ENCODE measurements at regions not wholly inside any gene's neighbourhood (a gene's known extent, or its start where the extent isn't known, plus 50 kb on each side); places are given as distances from the start of the nearest gene placed in this dataset.

GRCh38 chrX:10819973-10820372 is 199.6 kb upstream of the MID1 start:
- Mint-ChIP-seq H3K9me3 (ENCODE audit: unreplicated experiment) (no peaks in the 10 kb centered on the region), H3K4me3 (ENCODE audit: unreplicated experiment) (no peak overlapping the region)

GRCh38 chrX:10821293-10821692 is 200.9 kb upstream of the MID1 start:
- Mint-ChIP-seq H3K36me3 (ENCODE audit: low read depth, unreplicated experiment) (no peaks in the 10 kb centered on the region), H3K4me1 (ENCODE audit: low read depth, unreplicated experiment) (no peaks in the 10 kb centered on the region)
- no peak for DNase-seq (ENCODE audit: low read depth)

More at GRCh38 chrX:10819973-10820372, 199.6 kb upstream of the MID1 start:
- no peaks in the 10 kb centered on the region for H3K9me3 ChIP-seq (ENCODE audit: insufficient read depth, low read depth, low read length)
- FAIRE-seq (no peak), DNase-seq (ENCODE audit: low read depth) (no peak)
- Mint-ChIP-seq H3K27me3 (ENCODE audit: low read depth, unreplicated experiment) (no peaks in the 10 kb centered on the region), H3K36me3 (ENCODE audit: low read depth, unreplicated experiment) (no peaks in the 10 kb centered on the region), H3K4me1 (ENCODE audit: low read depth, unreplicated experiment) (no peaks in the 10 kb centered on the region), H3K27ac (ENCODE audit: unreplicated experiment) (no peak overlapping the region)
- H2AFZ ChIP-seq (ENCODE audit: low read depth, low read length): no peak overlapping the region
- no peaks in the 10 kb centered on the region for H3K4me1 ChIP-seq (ENCODE audit: insufficient read depth, low read length)
- H3K27ac ChIP-seq (ENCODE audit: low read depth, low read length): no peak overlapping the region
- H3K79me2 ChIP-seq (ENCODE audit: insufficient read depth, low read length): no peaks in the 10 kb centered on the region
- H3K9ac ChIP-seq (ENCODE audit: low read length): no peak overlapping the region
- TF ChIP-seq EZH2 (IDR thresholded peaks at IDR 0.05; ENCODE audit: insufficient read depth, low read length) (no peak), CTCF (IDR thresholded peaks at IDR 0.05; ENCODE audit: insufficient read depth, low read depth, low read length) (no peak)
- no peaks in the 10 kb centered on the region for H4K20me1 ChIP-seq (ENCODE audit: insufficient read depth, low read length)
- H3K4me2 ChIP-seq (ENCODE audit: low read length): no peak overlapping the region
- H3K27me3 ChIP-seq (ENCODE audit: insufficient read depth, low read length): no peaks in the 10 kb centered on the region
- no peaks in the 10 kb centered on the region for H3K36me3 ChIP-seq (ENCODE audit: insufficient read depth, low read length)
- H3K4me3 ChIP-seq (ENCODE audit: insufficient read depth, low read depth, low read length): no peak overlapping the region

More at GRCh38 chrX:10821293-10821692, 200.9 kb upstream of the MID1 start:
- H3K9ac ChIP-seq (ENCODE audit: low read length): no peak overlapping the region
- no peaks in the 10 kb centered on the region for H3K36me3 ChIP-seq (ENCODE audit: insufficient read depth, low read length)
- Mint-ChIP-seq H3K9me3 (ENCODE audit: unreplicated experiment) (no peaks in the 10 kb centered on the region), H3K27me3 (ENCODE audit: low read depth, unreplicated experiment) (no peaks in the 10 kb centered on the region), H3K4me3 (ENCODE audit: unreplicated experiment) (no peak overlapping the region), H3K27ac (ENCODE audit: unreplicated experiment) (no peak overlapping the region)
- peak; percentile 63 for FAIRE-seq
- H3K9me3 ChIP-seq (ENCODE audit: insufficient read depth, low read depth, low read length): no peaks in the 10 kb centered on the region
- no peak overlapping the region for H2AFZ ChIP-seq (ENCODE audit: low read depth, low read length)
- H3K79me2 ChIP-seq (ENCODE audit: insufficient read depth, low read length): no peaks in the 10 kb centered on the region
- H3K4me2 ChIP-seq (ENCODE audit: low read length): no peak overlapping the region
- H3K27ac ChIP-seq (ENCODE audit: low read depth, low read length): no peak overlapping the region
- H3K4me3 ChIP-seq (ENCODE audit: insufficient read depth, low read depth, low read length): no peak overlapping the region
- TF ChIP-seq EZH2 (IDR thresholded peaks at IDR 0.05; ENCODE audit: insufficient read depth, low read length) (no peak), CTCF (IDR thresholded peaks at IDR 0.05; ENCODE audit: insufficient read depth, low read depth, low read length) (no peak)
- no peaks in the 10 kb centered on the region for H4K20me1 ChIP-seq (ENCODE audit: insufficient read depth, low read length)
- no peaks in the 10 kb centered on the region for H3K27me3 ChIP-seq (ENCODE audit: insufficient read depth, low read length)
- H3K4me1 ChIP-seq (ENCODE audit: insufficient read depth, low read length): no peaks in the 10 kb centered on the region

Data from astrocyte (in vitro differentiated cells and primary cell).